Endothelial cell of umbilical vein (primary cell): ENCODE measurements at regions not wholly inside any gene's neighbourhood (a gene's known extent, or its start where the extent isn't known, plus 50 kb on each side); places are given as distances from the start of the nearest gene placed in this dataset.

Experiments
- BruUV-seq: library from RNA; stranded (reverse); fragments of 400-500 nt; replicated peaks from 2 replicates; lab custom pipeline; 2021; lab: Mats Ljungman, UMichigan
- CTCF ChIA-PET: fragments of 300-600, 350-600 bp; sonication (Branson Sonifier 250); formaldehyde crosslinking; loops from one replicate; lab custom pipeline; 2021; ENCODE audit warnings: antibody characterized with exemption, inconsistent platforms; lab: Charles Lee
- POLR2A ChIA-PET: fragments of 300-600, 350-600 bp; sonication (Branson Sonifier 250); formaldehyde crosslinking; loops from one replicate; lab custom pipeline; 2021; ENCODE audit warnings: antibody characterized with exemption, inconsistent platforms; lab: Charles Lee
- DNase-seq: peaks from one replicate; pipeline ENCODE4 v3.0.0-alpha.2; 2011; ENCODE audit warnings: low read depth, low spot score
- FAIRE-seq: peaks from 2 replicates; lab custom pipeline; 2011; peaks lifted over from hg19 to GRCh38; lab: Jason Lieb, UNC
- H2AFZ ChIP-seq: 2 replicates; pipeline ENCODE4 v1.6.0; 2012; ENCODE audit warnings: low read depth, low read length, control low read depth, inconsistent platforms
- H3K27ac ChIP-seq: 2 replicates; pipeline ENCODE4 v1.5.1; 2011; ENCODE audit warnings: low read depth, mild to moderate bottlenecking, control low read depth, low read length, moderate library complexity; ENCODE audit not compliant: insufficient read depth
- H3K27me3 ChIP-seq, 2 experiments: 2 replicates each; pipeline versions ENCODE4 v1.6.0 to v1.6.1; 2011; ENCODE audit warnings: low read length in 2 of 2, mixed read lengths in 1 of 2; ENCODE audit not compliant: control insufficient read depth in 2 of 2, insufficient read depth in 2 of 2
- H3K36me3 ChIP-seq, 2 experiments: 2 replicates in 1 of 2; 3 replicates in 1 of 2; pipeline ENCODE4 v1.5.1; 2011; ENCODE audit warnings: low read length in 2 of 2, mild to moderate bottlenecking in 1 of 2, moderate library complexity in 1 of 2; ENCODE audit not compliant: control insufficient read depth in 2 of 2, insufficient read depth in 2 of 2; ENCODE audit errors: extremely low read depth in 1 of 2
- H3K4me1 ChIP-seq: 3 replicates; pipeline ENCODE4 v1.5.1; 2011; ENCODE audit warnings: mild to moderate bottlenecking, low read length; ENCODE audit not compliant: control insufficient read depth, insufficient read depth; ENCODE audit errors: extremely low read depth
- H3K4me2 ChIP-seq: 2 replicates; pipeline ENCODE4 v1.6.1; 2011; ENCODE audit warnings: low read length, control low read depth, mixed read lengths; ENCODE audit not compliant: insufficient read depth
- H3K4me3 ChIP-seq, 3 experiments: fragments of 200-600 bp in 1 of 3; sonication (generic), shearing (Covaris generic) in 1 of 3; replicated peaks in 1 of 3; 2 replicates each; pipeline ENCODE4 v1.5.1; 2011 to 2016; ENCODE audit warnings: control low read depth in 3 of 3, low read length in 3 of 3, mild to moderate bottlenecking in 2 of 3, inconsistent platforms in 1 of 3, low read depth in 1 of 3, moderate library complexity in 1 of 3; ENCODE audit not compliant: insufficient read depth in 1 of 3
- H3K79me2 ChIP-seq: 2 replicates; pipeline ENCODE4 v1.6.0; 2012; ENCODE audit warnings: low read length, inconsistent platforms; ENCODE audit not compliant: control insufficient read depth, insufficient read depth
- H3K9ac ChIP-seq: replicated peaks from 2 replicates; pipeline ENCODE3; 2011; ENCODE audit warnings: low read length, control low read depth; ENCODE audit not compliant: insufficient read depth; ENCODE audit errors: extremely low read depth
- H3K9me1 ChIP-seq: replicated peaks from 3 replicates; pipeline ENCODE4 v1.6.0; 2011; ENCODE audit warnings: mild to moderate bottlenecking, low read length; ENCODE audit not compliant: control insufficient read depth, insufficient read depth; ENCODE audit errors: extremely low read depth
- H3K9me3 ChIP-seq: replicated peaks from 2 replicates; pipeline ENCODE4 v1.5.1; 2012; ENCODE audit warnings: low read length, inconsistent platforms; ENCODE audit not compliant: control insufficient read depth, insufficient read depth
- H4K20me1 ChIP-seq: replicated peaks from 2 replicates; pipeline ENCODE3; 2011; ENCODE audit warnings: mild to moderate bottlenecking, low read length; ENCODE audit not compliant: control insufficient read depth, insufficient read depth; ENCODE audit errors: extremely low read depth
- EZH2 ChIP-seq: IDR thresholded peaks from 2 replicates; pipeline ENCODE4 v1.6.1; 2012; ENCODE audit warnings: borderline replicate concordance, low read depth, mild to moderate bottlenecking, moderate library complexity, low read length, inconsistent platforms; ENCODE audit not compliant: severe bottlenecking
- FOS ChIP-seq: IDR thresholded peaks from 2 replicates; pipeline ENCODE4 v1.6.1; 2011; ENCODE audit warnings: mild to moderate bottlenecking, low read length, moderate library complexity, borderline replicate concordance; ENCODE audit not compliant: insufficient read depth
- GATA2 ChIP-seq: IDR thresholded peaks from 2 replicates; pipeline ENCODE4 v1.7.0; 2011; ENCODE audit warnings: low read depth, mild to moderate bottlenecking, moderate library complexity, mixed read lengths, low read length; ENCODE audit not compliant: insufficient read length, insufficient read depth
- JUN ChIP-seq: IDR thresholded peaks from 2 replicates; pipeline ENCODE4 v1.6.1; 2011; ENCODE audit warnings: borderline replicate concordance, low read depth; ENCODE audit not compliant: insufficient read length, insufficient read depth
- MYC ChIP-seq: IDR thresholded peaks from one replicate; pipeline ENCODE4 v1.6.1; 2011; ENCODE audit warnings: mild to moderate bottlenecking, low read depth, low read length
- POLR2A ChIP-seq: IDR thresholded peaks from 2 replicates; pipeline ENCODE4 v1.6.1; 2012; ENCODE audit warnings: low read depth, mild to moderate bottlenecking, control low read depth, low read length
- POLR2AphosphoS5 ChIP-seq: IDR thresholded peaks from 2 replicates; pipeline ENCODE4 v1.6.1; 2012; ENCODE audit warnings: low read depth, mild to moderate bottlenecking, control low read depth, low read length, moderate library complexity; ENCODE audit not compliant: insufficient read depth
- dilution Hi-C: fragments of 300-500 bp; cut with MboI; formaldehyde crosslinking; loops from one replicate; pipeline ENCODE4 v1.15.0; 2019; ENCODE audit warnings: low sequenced_read_pairs; ENCODE audit not compliant: extremely low pct_ligation_motif_present
- intact Hi-C: fragments of 100-400 bp; cut with micrococcal nuclease; formaldehyde crosslinking; loops from one replicate; pipeline ENCODE4 v1.10.0; 2022
- TF ChIP-seq, protein P1 (sequence below), 2 donors: IDR thresholded peaks; 1 replicate in 1 of 2; 2 replicates in 1 of 2; pipeline ENCODE4 v1.5.1; 2011; ENCODE audit warnings: low read length in 2 of 2, mild to moderate bottlenecking in 2 of 2, moderate library complexity in 2 of 2, control low read depth in 1 of 2, inconsistent platforms in 1 of 2, low read depth in 1 of 2; ENCODE audit not compliant: insufficient read depth in 1 of 2; ENCODE audit errors: extremely low read depth in 1 of 2
- TF ChIP-seq, protein P2 (sequence below): IDR thresholded peaks from 2 replicates; pipeline ENCODE4 v1.6.1; 2011; ENCODE audit not compliant: insufficient read depth, insufficient read length

DNA sequence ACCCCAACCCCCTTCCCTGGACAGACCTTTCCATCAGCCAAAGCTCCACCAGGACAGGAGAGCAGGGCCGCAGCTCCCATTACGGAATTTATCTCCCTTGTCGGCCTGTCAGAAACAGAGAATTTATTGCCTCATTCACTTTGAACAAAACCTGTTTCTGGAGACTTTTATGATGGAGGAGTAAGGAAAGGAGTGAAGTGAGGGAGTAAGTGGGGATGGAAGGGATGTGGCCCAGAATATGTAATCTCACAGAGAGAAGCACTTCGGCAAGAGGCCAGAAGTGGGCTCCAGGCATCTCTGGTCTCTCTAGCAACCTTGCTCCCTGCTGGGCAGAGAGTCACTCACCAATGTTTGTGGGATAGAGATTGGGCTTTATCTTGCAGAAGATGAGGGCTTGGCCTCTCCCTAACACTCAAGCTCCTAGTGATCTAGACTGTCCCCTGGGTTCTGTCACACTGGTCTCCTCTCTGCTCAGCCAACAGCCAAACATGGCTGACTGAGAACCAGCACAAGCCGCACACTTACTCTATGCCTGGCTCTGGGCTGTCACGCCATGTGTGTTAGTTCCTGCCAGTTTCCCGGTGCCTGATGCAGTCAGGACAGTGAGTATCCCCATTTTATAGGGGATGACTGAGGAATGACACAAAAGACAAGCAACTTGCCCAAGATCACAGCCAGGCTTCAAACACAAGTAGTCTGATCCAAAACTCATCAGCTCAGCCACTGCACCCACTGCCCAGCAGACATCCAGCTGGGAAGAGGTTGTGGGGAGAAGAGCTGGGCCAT is 149.4 kb upstream of the ZMIZ1 start:
- Histone ChIP-seq H3K27me3 (peaks cover 5 to 7% of the 10 kb centered on the region in 2 experiments), H3K4me2 (no peak overlapping the region), H3K36me3 (no peaks in the 10 kb centered on the region), H3K27ac (no peak overlapping the region), H3K9me1 (no peaks in the 10 kb centered on the region), H3K4me1 (no peaks in the 10 kb centered on the region), H2AFZ (no peak overlapping the region), H3K9me3 (no peaks in the 10 kb centered on the region), H3K4me3 (no peak overlapping the region), H3K9ac (no peak overlapping the region), H4K20me1 (no peaks in the 10 kb centered on the region), H3K79me2 (no peaks in the 10 kb centered on the region)
- intact Hi-C loops (no loop called here), dilution Hi-C loops (no loop called here)
- DNase-seq: no peak
- no peak for FAIRE-seq
- POLR2A ChIA-PET: no interaction called here
- BruUV-seq: no TSS peak
- TF ChIP-seq, protein P1, sequence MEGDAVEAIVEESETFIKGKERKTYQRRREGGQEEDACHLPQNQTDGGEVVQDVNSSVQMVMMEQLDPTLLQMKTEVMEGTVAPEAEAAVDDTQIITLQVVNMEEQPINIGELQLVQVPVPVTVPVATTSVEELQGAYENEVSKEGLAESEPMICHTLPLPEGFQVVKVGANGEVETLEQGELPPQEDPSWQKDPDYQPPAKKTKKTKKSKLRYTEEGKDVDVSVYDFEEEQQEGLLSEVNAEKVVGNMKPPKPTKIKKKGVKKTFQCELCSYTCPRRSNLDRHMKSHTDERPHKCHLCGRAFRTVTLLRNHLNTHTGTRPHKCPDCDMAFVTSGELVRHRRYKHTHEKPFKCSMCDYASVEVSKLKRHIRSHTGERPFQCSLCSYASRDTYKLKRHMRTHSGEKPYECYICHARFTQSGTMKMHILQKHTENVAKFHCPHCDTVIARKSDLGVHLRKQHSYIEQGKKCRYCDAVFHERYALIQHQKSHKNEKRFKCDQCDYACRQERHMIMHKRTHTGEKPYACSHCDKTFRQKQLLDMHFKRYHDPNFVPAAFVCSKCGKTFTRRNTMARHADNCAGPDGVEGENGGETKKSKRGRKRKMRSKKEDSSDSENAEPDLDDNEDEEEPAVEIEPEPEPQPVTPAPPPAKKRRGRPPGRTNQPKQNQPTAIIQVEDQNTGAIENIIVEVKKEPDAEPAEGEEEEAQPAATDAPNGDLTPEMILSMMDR (IDR thresholded peaks at IDR 0.05; ENCODE audit: extremely low read depth in 1 of 2, insufficient read depth in 1 of 2, low read depth in 1 of 2, low read length in 2 of 2): no peak
- TF ChIP-seq POLR2A (no peak), POLR2AphosphoS5 (no peak), JUN (no peak), GATA2 (no peak), EZH2 (no peak), MYC (no peak), FOS (no peak)
- TF ChIP-seq, protein P2, sequence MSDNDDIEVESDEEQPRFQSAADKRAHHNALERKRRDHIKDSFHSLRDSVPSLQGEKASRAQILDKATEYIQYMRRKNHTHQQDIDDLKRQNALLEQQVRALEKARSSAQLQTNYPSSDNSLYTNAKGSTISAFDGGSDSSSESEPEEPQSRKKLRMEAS: no peak
- CTCF ChIA-PET: no interaction called here
